GM12875 (cell line): ENCODE measurements at regions not wholly inside any gene's neighbourhood (a gene's known extent, or its start where the extent isn't known, plus 50 kb on each side); places are given as distances from the start of the nearest gene placed in this dataset.
"Not testable (repeated sequence)": the region's sequence is repeated elsewhere in the genome, so short reads cannot be mapped to it uniquely, and the experiment has no call there.

Experiments used
- H3K4me3 ChIP-seq: one replicate; pipeline ENCODE4 v1.5.1; 2011; ENCODE audit warnings: low read depth, low read length, control low read depth
- TF ChIP-seq, protein P1 (sequence below): IDR thresholded peaks from 2 replicates; pipeline ENCODE4 v1.5.1; 2011; ENCODE audit warnings: low read depth, mild to moderate bottlenecking, control low read depth, inconsistent platforms, low read length, moderate library complexity, borderline replicate concordance; ENCODE audit not compliant: insufficient read depth

DNA sequence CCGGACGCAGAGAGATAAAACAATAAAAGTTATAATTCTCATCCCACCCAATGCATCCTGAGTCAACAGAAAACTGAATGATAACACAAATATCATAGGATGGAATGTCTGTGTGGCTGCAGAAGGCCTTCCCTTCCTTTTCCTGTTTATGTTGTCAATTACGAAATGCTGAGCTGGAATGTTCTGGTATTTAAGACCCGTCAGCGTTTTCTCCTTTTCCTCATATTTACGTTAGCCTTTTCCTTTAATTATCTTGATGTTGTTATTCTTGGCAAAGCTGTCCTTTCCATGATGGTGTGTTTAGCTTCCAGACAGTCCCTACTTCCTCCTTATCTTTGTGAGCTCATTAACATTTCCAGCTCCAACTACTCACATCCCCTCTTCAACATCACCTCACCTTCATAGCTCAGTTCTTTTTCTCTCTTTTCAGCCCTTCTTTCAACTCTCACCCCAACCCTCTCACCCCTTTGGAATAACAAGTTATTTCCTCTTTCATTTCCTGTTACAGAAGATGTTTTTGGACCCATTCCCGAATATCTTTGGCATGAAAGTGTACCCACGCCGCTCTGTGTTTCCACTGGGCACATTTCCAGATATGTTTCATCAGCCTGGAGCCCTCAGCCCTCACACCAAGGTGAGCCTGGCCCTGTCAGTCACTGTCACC is 221.6 kb downstream of the NR2F1-AS1 start:
- TF ChIP-seq, protein P1, sequence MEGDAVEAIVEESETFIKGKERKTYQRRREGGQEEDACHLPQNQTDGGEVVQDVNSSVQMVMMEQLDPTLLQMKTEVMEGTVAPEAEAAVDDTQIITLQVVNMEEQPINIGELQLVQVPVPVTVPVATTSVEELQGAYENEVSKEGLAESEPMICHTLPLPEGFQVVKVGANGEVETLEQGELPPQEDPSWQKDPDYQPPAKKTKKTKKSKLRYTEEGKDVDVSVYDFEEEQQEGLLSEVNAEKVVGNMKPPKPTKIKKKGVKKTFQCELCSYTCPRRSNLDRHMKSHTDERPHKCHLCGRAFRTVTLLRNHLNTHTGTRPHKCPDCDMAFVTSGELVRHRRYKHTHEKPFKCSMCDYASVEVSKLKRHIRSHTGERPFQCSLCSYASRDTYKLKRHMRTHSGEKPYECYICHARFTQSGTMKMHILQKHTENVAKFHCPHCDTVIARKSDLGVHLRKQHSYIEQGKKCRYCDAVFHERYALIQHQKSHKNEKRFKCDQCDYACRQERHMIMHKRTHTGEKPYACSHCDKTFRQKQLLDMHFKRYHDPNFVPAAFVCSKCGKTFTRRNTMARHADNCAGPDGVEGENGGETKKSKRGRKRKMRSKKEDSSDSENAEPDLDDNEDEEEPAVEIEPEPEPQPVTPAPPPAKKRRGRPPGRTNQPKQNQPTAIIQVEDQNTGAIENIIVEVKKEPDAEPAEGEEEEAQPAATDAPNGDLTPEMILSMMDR = no peak
- no peak overlapping the region for H3K4me3 ChIP-seq

DNA sequence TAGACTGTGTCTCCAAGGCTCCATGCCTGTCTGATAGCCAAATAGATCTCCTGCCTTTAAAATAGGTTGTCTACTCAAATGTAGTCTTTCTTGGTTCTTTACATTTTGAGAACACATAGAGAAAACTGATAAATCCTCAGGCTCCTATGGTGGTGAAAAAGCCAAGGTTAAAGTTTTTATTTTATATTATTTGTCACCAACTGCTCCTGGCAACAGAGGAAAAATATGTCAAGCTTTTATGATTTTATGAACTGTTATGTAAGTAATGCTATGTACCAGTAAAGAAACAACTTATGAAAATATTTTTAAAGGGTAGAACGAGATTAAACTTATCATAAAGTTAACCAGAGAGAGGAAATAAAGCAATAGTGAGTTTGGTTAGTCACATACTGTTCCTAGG is 222.8 kb downstream of the NR2F1-AS1 start:
- TF ChIP-seq, protein P1 = no peak
- no peak overlapping the region for H3K4me3 ChIP-seq

DNA sequence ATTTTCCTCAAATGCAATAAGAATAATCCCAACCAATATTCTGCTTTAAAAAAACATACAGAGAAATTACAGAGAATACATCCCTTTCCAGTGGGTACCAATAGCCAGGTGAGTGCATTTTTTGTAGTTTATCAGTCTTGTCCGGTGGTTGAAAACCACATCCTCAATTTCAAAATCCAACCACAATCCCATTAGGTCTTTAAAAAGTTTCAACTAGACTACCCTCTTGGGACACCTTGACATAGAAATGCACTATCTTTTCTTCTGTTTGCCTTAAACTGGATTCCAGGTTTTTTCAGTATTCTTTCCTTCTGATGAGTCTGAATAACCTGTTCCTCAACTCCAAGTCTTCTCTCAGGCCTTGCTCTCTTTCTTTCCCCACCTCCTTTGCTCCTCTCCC is 223.3 kb downstream of the NR2F1-AS1 start:
- no peak overlapping the region for H3K4me3 ChIP-seq
- TF ChIP-seq, protein P1 = no peak

DNA sequence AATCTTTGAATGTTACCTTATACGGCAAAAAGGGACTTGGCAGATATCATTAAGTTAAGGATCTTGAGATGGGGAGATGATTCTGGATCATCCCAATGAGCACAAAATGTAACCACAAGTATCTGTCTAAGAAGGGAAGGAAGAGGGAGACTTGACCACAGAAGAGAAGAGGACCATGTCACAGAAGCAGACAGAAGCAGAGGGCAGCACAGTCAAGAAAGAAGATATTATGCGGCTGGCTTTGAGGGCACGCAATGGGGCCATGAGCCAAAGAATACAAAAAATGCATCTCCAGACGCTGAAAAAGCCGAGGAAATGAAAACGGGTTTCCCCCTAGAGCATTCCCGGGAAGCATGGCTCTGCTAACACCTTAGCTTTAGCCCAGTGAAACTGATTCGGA is 225.3 kb downstream of the NR2F1-AS1 start:
- TF ChIP-seq, protein P1 = no peak
- H3K4me3 ChIP-seq = no peak overlapping the region

DNA sequence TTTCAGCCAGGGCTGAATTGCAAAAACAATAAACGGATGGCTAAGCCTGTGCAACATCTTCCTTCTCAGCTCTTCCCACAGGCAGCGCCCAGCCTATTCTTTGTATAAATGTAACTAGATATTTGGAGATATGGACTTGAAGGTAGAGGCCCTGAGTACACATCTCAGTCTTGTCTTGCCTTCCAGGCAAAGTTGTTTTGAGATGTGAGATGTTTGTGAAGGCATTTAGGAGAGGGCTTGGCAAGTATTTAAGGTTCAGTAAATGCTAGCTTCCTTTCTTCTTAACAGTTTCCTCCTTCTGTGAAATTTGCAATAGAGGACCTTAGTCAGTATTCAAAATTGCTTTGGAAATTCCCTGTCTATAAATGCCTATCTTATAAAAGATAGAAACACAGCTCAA is 228.8 kb downstream of the NR2F1-AS1 start:
- TF ChIP-seq, protein P1 = no peak

DNA sequence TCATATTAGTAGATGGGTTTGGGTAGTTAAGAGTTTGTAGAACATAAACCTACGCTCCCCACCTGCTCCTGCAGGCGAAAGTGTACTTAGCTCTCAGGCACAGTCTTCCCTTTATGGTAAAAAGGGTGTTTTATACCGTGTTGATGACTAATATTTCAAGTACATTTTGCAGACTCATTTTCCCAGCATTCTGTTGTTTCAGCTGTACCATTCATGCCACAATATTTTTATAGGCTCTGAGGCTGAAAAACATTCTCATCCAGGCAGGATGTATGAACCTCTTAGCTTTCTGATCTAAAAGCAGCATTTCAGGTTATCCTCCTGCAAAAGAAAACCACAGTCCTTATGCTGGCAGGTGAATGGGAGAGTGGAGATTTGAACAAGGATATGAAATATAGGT is 231.4 kb downstream of the NR2F1-AS1 start:
- TF ChIP-seq, protein P1 = no peak

More for the DNA sequence above, 228.8 kb downstream of the NR2F1-AS1 start:
- H3K4me3 ChIP-seq = no peak overlapping the region

DNA sequence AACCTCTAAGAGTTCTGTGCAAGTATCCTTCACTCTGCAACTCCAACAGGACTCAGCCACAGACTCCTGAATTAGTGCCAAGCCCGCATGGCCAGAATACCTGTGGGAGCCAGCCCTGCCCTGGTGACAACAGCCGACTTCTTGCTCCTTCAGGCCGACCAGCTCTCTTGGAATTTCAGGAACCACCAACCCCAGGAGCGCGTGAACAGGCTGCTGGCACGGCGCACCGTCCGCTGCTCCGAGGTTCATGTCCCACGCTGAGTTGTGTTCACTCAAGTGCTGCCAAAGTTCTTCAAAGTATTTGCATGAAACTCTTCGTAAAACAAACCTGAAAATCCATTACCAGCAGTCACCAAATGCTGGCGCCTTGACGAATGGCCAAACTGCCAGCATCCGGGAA is 232.8 kb downstream of the NR2F1-AS1 start:
- TF ChIP-seq, protein P1 = no peak

More for the DNA sequence above, 231.4 kb downstream of the NR2F1-AS1 start:
- H3K4me3 ChIP-seq = no peak overlapping the region

DNA sequence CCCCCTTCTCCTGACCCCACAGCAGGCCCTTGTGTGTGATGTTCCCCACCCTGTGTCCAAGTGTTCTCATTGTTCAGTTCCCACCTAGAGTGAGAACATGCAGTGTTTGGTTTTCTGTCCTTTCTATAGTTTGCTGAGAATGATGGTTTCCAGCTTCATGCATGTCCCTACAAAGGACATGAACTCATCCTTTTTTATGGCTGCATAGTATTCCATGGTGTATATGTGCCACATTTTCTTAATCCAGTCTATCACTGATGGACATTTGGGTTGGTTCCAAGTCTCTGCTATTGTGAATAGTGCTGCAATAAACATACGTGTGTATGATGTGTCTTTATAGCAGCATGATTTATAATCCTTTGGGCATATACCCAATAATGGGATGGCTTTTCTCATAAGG is 234.2 kb downstream of the NR2F1-AS1 start:
- H3K4me3 ChIP-seq = not testable (repeated sequence)

More for the DNA sequence above, 232.8 kb downstream of the NR2F1-AS1 start:
- no peak overlapping the region for H3K4me3 ChIP-seq
